ENCODE measurements at regions not wholly inside any gene's neighbourhood (a gene's known extent, or its start where the extent isn't known, plus 50 kb on each side); places are given as distances from the start of the nearest gene placed in this dataset.

DNA sequence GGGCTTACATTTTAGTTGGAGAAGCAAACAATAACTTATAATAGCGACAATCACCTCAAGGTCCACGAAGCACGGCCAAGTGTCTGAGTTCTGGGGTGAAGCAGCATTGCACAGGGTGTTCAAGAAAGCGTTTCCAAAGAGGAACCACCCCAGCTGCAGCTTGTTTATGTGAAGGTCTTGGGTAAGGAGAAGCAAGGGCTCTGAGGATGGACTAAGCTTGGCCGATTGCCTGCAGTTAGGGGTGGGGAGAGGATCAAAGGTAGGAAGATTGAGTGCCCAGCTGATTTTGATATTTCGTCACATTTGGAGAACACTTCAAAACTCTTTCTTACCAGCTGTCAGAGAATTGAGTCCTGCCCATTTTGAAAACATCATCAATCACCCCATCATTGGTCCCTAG, 321.6 kb upstream of the DNAJC19 start:
- H3K9me3 ChIP-seq (ENCODE audit: low read depth, low read length) = no peaks in the 10 kb centered on the region
- no peak for DNase-seq (ENCODE audit: insufficient read length, low spot score, missing footprints)
- no peaks in the 10 kb centered on the region for H3K36me3 ChIP-seq (ENCODE audit: insufficient read depth, low read length)
- no peak overlapping the region for H3K4me2 ChIP-seq (ENCODE audit: insufficient read depth, low read length)
- no peaks in the 10 kb centered on the region for H3K27me3 ChIP-seq (ENCODE audit: insufficient read depth, low read length)
- H3K4me1 ChIP-seq (ENCODE audit: insufficient read depth, low read length) = no peaks in the 10 kb centered on the region
- H3K27ac ChIP-seq (ENCODE audit: low read depth, low read length) = no peak overlapping the region
- TF ChIP-seq, protein P1, sequence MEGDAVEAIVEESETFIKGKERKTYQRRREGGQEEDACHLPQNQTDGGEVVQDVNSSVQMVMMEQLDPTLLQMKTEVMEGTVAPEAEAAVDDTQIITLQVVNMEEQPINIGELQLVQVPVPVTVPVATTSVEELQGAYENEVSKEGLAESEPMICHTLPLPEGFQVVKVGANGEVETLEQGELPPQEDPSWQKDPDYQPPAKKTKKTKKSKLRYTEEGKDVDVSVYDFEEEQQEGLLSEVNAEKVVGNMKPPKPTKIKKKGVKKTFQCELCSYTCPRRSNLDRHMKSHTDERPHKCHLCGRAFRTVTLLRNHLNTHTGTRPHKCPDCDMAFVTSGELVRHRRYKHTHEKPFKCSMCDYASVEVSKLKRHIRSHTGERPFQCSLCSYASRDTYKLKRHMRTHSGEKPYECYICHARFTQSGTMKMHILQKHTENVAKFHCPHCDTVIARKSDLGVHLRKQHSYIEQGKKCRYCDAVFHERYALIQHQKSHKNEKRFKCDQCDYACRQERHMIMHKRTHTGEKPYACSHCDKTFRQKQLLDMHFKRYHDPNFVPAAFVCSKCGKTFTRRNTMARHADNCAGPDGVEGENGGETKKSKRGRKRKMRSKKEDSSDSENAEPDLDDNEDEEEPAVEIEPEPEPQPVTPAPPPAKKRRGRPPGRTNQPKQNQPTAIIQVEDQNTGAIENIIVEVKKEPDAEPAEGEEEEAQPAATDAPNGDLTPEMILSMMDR (IDR thresholded peaks at IDR 0.05; ENCODE audit: extremely low read depth, low read depth, low read length) = no peak
- H4K20me1 ChIP-seq (ENCODE audit: insufficient read depth, low read length) = no peaks in the 10 kb centered on the region
- H3K79me2 ChIP-seq (ENCODE audit: insufficient read depth, low read length) = no peaks in the 10 kb centered on the region
- H2AFZ ChIP-seq (ENCODE audit: low read length) = no peak overlapping the region
- H3K4me3 ChIP-seq (ENCODE audit: insufficient read depth, low read length) = no peak overlapping the region

DNA sequence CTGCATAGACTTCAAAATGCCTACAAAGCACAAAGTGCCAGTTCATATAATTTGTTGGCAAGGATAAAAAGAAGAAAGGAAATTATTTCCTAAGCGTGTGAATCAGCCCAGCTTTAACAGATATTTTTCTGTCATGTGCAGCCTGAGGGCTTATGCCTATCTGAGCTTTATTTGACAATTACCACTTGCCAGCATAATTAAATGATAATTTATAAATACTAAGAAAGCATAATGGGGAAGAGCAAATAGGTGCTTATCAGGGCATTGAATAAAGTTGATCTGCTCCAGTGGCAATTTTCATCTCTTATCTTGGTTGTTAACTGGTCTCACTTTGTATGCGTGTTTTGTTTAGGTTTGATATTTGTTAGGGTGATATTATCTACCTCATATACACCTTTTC, 313.4 kb upstream of the DNAJC19 start:
- no peak overlapping the region for H3K4me2 ChIP-seq (ENCODE audit: insufficient read depth, low read length)
- H4K20me1 ChIP-seq (ENCODE audit: insufficient read depth, low read length) = no peaks in the 10 kb centered on the region
- no peak overlapping the region for H3K27ac ChIP-seq (ENCODE audit: low read depth, low read length)
- H3K79me2 ChIP-seq (ENCODE audit: insufficient read depth, low read length) = no peaks in the 10 kb centered on the region
- no peaks in the 10 kb centered on the region for H3K4me1 ChIP-seq (ENCODE audit: insufficient read depth, low read length)
- no peak overlapping the region for H3K4me3 ChIP-seq (ENCODE audit: insufficient read depth, low read length)
- TF ChIP-seq, protein P1 (IDR thresholded peaks at IDR 0.05; ENCODE audit: extremely low read depth, low read depth, low read length) = no peak
- H2AFZ ChIP-seq (ENCODE audit: low read length) = no peak overlapping the region
- no peaks in the 10 kb centered on the region for H3K9me3 ChIP-seq (ENCODE audit: low read depth, low read length)
- no peaks in the 10 kb centered on the region for H3K27me3 ChIP-seq (ENCODE audit: insufficient read depth, low read length)
- H3K36me3 ChIP-seq (ENCODE audit: insufficient read depth, low read length) = no peaks in the 10 kb centered on the region
- DNase-seq (ENCODE audit: insufficient read length, low spot score, missing footprints) = no peak

DNA sequence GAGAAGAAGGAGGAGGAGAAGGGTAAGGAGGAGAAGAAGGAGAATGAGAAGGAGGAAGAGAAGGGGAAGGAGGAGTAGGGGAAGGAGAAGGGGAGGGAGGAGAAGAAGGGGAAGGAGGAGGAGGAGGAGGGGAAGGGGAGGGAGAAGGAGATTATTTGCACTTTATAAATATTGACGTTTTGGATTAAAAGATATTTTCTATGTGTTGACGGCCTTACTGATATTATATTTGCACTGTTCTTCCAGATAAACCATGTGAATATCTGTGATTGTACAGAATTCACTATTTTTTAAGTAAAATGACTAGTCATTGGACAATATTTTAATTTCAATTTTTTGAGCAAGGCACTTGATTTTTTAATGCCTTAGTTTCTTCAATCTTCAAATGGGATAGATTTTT, 310.5 kb upstream of the DNAJC19 start:
- Histone ChIP-seq H3K27me3 (ENCODE audit: insufficient read depth, low read length) (no peaks in the 10 kb centered on the region), H4K20me1 (ENCODE audit: insufficient read depth, low read length) (no peaks in the 10 kb centered on the region), H3K4me3 (ENCODE audit: insufficient read depth, low read length) (no peak overlapping the region), H3K9me3 (ENCODE audit: low read depth, low read length) (no peaks in the 10 kb centered on the region), H3K79me2 (ENCODE audit: insufficient read depth, low read length) (no peaks in the 10 kb centered on the region), H3K4me1 (ENCODE audit: insufficient read depth, low read length) (no peaks in the 10 kb centered on the region), H3K36me3 (ENCODE audit: insufficient read depth, low read length) (no peaks in the 10 kb centered on the region), H2AFZ (ENCODE audit: low read length) (no peak overlapping the region), H3K27ac (ENCODE audit: low read depth, low read length) (no peak overlapping the region), H3K4me2 (ENCODE audit: insufficient read depth, low read length) (no peak overlapping the region)
- no peak for DNase-seq (ENCODE audit: insufficient read length, low spot score, missing footprints)
- TF ChIP-seq, protein P1 (IDR thresholded peaks at IDR 0.05; ENCODE audit: extremely low read depth, low read depth, low read length) = no peak

DNA sequence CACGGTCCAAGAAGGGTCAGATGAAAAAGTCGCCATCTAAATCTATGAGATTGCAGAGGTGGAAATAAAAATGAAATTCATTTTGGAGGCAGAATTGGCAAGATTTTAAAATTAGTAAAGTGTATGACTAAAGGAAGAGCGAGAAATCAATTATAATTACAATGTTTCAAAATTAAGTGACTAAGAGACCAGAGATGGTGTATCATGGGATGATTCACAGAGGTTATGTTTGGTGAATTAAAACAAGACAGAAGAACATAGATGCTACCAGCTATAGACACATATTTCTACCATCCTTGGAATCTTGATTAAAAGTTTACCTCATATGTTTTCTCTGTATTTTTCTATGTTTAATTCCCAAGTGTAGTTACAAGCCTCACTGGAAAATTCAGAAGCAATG, 308.9 kb upstream of the DNAJC19 start:
- no peak overlapping the region for H3K4me3 ChIP-seq (ENCODE audit: insufficient read depth, low read length)
- H3K79me2 ChIP-seq (ENCODE audit: insufficient read depth, low read length) = no peaks in the 10 kb centered on the region
- no peaks in the 10 kb centered on the region for H3K9me3 ChIP-seq (ENCODE audit: low read depth, low read length)
- H4K20me1 ChIP-seq (ENCODE audit: insufficient read depth, low read length) = no peaks in the 10 kb centered on the region
- H3K36me3 ChIP-seq (ENCODE audit: insufficient read depth, low read length) = no peaks in the 10 kb centered on the region
- H3K4me2 ChIP-seq (ENCODE audit: insufficient read depth, low read length) = no peak overlapping the region
- no peak overlapping the region for H2AFZ ChIP-seq (ENCODE audit: low read length)
- no peaks in the 10 kb centered on the region for H3K27me3 ChIP-seq (ENCODE audit: insufficient read depth, low read length)
- no peak overlapping the region for H3K27ac ChIP-seq (ENCODE audit: low read depth, low read length)
- no peaks in the 10 kb centered on the region for H3K4me1 ChIP-seq (ENCODE audit: insufficient read depth, low read length)
- TF ChIP-seq, protein P1 (IDR thresholded peaks at IDR 0.05; ENCODE audit: extremely low read depth, low read depth, low read length) = no peak
- no peak for DNase-seq (ENCODE audit: insufficient read length, low spot score, missing footprints)

Data from osteoblast (primary cell).